ENCODE measurements at regions not wholly inside any gene's neighbourhood (a gene's known extent, or its start where the extent isn't known, plus 50 kb on each side); places are given as distances from the start of the nearest gene placed in this dataset.

- DNase-seq (ENCODE audit: low read depth, low spot score) = no peak
- Histone ChIP-seq H3K9ac (replicated peaks; ENCODE audit: extremely low read depth, insufficient read depth, low read length) (no peak overlapping the region), H3K9me1 (replicated peaks; ENCODE audit: control insufficient read depth, extremely low read depth, insufficient read depth, low read length) (no peaks in the 10 kb centered on the region), H3K9me3 (replicated peaks; ENCODE audit: control insufficient read depth, insufficient read depth, low read length) (no peaks in the 10 kb centered on the region), H3K27me3 (ENCODE audit: control insufficient read depth in 2 of 2, insufficient read depth in 2 of 2, low read length in 2 of 2) (no peaks in the 10 kb centered on the region), H3K36me3 (ENCODE audit: control insufficient read depth in 2 of 2, extremely low read depth in 1 of 2, insufficient read depth in 2 of 2, low read length in 2 of 2) (no peaks in the 10 kb centered on the region), H2AFZ (ENCODE audit: low read depth, low read length) (no peak overlapping the region), H3K27ac (ENCODE audit: insufficient read depth, low read depth, low read length) (no peak overlapping the region), H3K4me3 (replicated peaks in 1 of 3; ENCODE audit: insufficient read depth in 1 of 3, low read depth in 1 of 3, low read length in 3 of 3) (no peak overlapping the region), H3K4me1 (ENCODE audit: control insufficient read depth, extremely low read depth, insufficient read depth, low read length) (no peaks in the 10 kb centered on the region), H4K20me1 (replicated peaks; ENCODE audit: control insufficient read depth, extremely low read depth, insufficient read depth, low read length) (no peaks in the 10 kb centered on the region), H3K79me2 (ENCODE audit: control insufficient read depth, insufficient read depth, low read length) (no peaks in the 10 kb centered on the region), H3K4me2 (ENCODE audit: insufficient read depth, low read length) (no peak overlapping the region)
- intact Hi-C loops (cut with micrococcal nuclease) (no loop called here), dilution Hi-C loops (cut with MboI; ENCODE audit: extremely low pct_ligation_motif_present, low sequenced_read_pairs) (no loop called here)
- BruUV-seq (replicated peaks) = no TSS peak
- ChIA-PET CTCF (interaction anchor here (2.1 kb wide), 1 partner anchor 83 kb away, joined by 4 read pairs; no protein-coding TSS in a partner anchor), POLR2A (no interaction called here)
- TF ChIP-seq JUN (IDR thresholded peaks at IDR 0.05; ENCODE audit: borderline replicate concordance, insufficient read depth, insufficient read length, low read depth) (no peak), POLR2A (IDR thresholded peaks at IDR 0.05; ENCODE audit: low read depth, low read length) (no peak), EZH2 (IDR thresholded peaks at IDR 0.05; ENCODE audit: borderline replicate concordance, low read depth, low read length, severe bottlenecking) (no peak), MYC (IDR thresholded peaks at IDR 0.05; ENCODE audit: low read depth, low read length) (no peak)
- FAIRE-seq = no peak
Observed at GRCh38 chr4:144818136-144818535, 172.2 kb downstream of the HHIP start.

- Histone ChIP-seq H3K27ac (ENCODE audit: insufficient read depth, low read depth, low read length) (no peak overlapping the region), H3K79me2 (ENCODE audit: control insufficient read depth, insufficient read depth, low read length) (no peaks in the 10 kb centered on the region), H3K27me3 (ENCODE audit: control insufficient read depth in 2 of 2, insufficient read depth in 2 of 2, low read length in 2 of 2) (no peaks in the 10 kb centered on the region), H2AFZ (ENCODE audit: low read depth, low read length) (no peak overlapping the region), H3K9me3 (replicated peaks; ENCODE audit: control insufficient read depth, insufficient read depth, low read length) (no peaks in the 10 kb centered on the region), H3K9me1 (replicated peaks; ENCODE audit: control insufficient read depth, extremely low read depth, insufficient read depth, low read length) (no peaks in the 10 kb centered on the region), H3K4me3 (replicated peaks in 1 of 3; ENCODE audit: insufficient read depth in 1 of 3, low read depth in 1 of 3, low read length in 3 of 3) (no peak overlapping the region), H3K9ac (replicated peaks; ENCODE audit: extremely low read depth, insufficient read depth, low read length) (no peak overlapping the region), H3K36me3 (ENCODE audit: control insufficient read depth in 2 of 2, extremely low read depth in 1 of 2, insufficient read depth in 2 of 2, low read length in 2 of 2) (no peaks in the 10 kb centered on the region), H4K20me1 (replicated peaks; ENCODE audit: control insufficient read depth, extremely low read depth, insufficient read depth, low read length) (no peaks in the 10 kb centered on the region), H3K4me1 (ENCODE audit: control insufficient read depth, extremely low read depth, insufficient read depth, low read length) (no peaks in the 10 kb centered on the region), H3K4me2 (ENCODE audit: insufficient read depth, low read length) (no peak overlapping the region)
- dilution Hi-C loops (cut with MboI; ENCODE audit: extremely low pct_ligation_motif_present, low sequenced_read_pairs) (no loop called here), intact Hi-C loops (cut with micrococcal nuclease) (no loop called here)
- ChIA-PET CTCF (no interaction called here), POLR2A (no interaction called here)
- FAIRE-seq = no peak
- BruUV-seq (replicated peaks) = no TSS peak
- no peak for DNase-seq (ENCODE audit: low read depth, low spot score)
- TF ChIP-seq POLR2A (IDR thresholded peaks at IDR 0.05; ENCODE audit: low read depth, low read length) = no peak
- TF ChIP-seq JUN (IDR thresholded peaks at IDR 0.05; ENCODE audit: borderline replicate concordance, insufficient read depth, insufficient read length, low read depth) = no peak
- no peak for TF ChIP-seq POLR2AphosphoS5 (IDR thresholded peaks at IDR 0.05; ENCODE audit: insufficient read depth, low read depth, low read length)
- no peak for TF ChIP-seq GATA2 (IDR thresholded peaks at IDR 0.05; ENCODE audit: insufficient read depth, insufficient read length, low read depth, low read length)
- TF ChIP-seq EZH2 (IDR thresholded peaks at IDR 0.05; ENCODE audit: borderline replicate concordance, low read depth, low read length, severe bottlenecking) = no peak
- no peak for TF ChIP-seq FOS (IDR thresholded peaks at IDR 0.05; ENCODE audit: borderline replicate concordance, insufficient read depth, low read length)
- no peak for TF ChIP-seq MYC (IDR thresholded peaks at IDR 0.05; ENCODE audit: low read depth, low read length)
- TF ChIP-seq MAX (IDR thresholded peaks at IDR 0.05; ENCODE audit: insufficient read depth, insufficient read length) = no peak
- no peak for TF ChIP-seq CTCF (IDR thresholded peaks at IDR 0.05; ENCODE audit: extremely low read depth in 1 of 2, insufficient read depth in 1 of 2, low read depth in 1 of 2, low read length in 2 of 2)
Observed at GRCh38 chr4:144819591-144819990, 173.6 kb downstream of the HHIP start.
